ENCODE measurements at regions not wholly inside any gene's neighbourhood (a gene's known extent, or its start where the extent isn't known, plus 50 kb on each side); places are given as distances from the start of the nearest gene placed in this dataset.
"Not testable (repeated sequence)": the region's sequence is repeated elsewhere in the genome, so short reads cannot be mapped to it uniquely, and the experiment has no call there.

DNA sequence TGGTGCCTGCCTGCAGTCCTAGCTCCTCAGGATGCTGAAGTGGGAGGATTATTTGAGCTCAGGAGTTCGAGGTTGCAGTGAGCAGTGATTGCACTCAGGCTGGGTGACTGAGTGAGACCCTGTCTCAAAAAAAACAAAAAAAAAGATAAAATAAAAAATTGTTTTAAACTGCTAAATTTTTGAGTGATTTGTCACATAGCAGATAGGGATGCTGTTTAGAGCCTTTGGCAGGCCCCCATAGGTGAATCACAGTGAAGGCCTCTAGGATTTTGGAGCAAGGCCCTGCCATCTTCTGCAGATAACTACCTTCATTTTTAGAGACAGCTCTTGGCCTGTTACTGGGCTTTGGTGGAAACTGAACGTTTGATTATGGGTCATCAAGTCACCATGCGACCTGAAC lies 151.6 kb downstream of the SKIDA1 start:
- DNase-seq; ATAC-seq; H3K27ac Mint-ChIP-seq; CTCF ChIA-PET; H3K27me3 Mint-ChIP-seq (ENCODE audit: low read depth); H3K9me3 Mint-ChIP-seq (ENCODE audit: insufficient read depth); H3K4me3 Mint-ChIP-seq; H3K36me3 Mint-ChIP-seq (ENCODE audit: low read depth); POLR2A ChIA-PET: not testable (repeated sequence)
- peaks cover 11% of the 10 kb centered on the region for H3K4me1 Mint-ChIP-seq (ENCODE audit: low read depth)

DNA sequence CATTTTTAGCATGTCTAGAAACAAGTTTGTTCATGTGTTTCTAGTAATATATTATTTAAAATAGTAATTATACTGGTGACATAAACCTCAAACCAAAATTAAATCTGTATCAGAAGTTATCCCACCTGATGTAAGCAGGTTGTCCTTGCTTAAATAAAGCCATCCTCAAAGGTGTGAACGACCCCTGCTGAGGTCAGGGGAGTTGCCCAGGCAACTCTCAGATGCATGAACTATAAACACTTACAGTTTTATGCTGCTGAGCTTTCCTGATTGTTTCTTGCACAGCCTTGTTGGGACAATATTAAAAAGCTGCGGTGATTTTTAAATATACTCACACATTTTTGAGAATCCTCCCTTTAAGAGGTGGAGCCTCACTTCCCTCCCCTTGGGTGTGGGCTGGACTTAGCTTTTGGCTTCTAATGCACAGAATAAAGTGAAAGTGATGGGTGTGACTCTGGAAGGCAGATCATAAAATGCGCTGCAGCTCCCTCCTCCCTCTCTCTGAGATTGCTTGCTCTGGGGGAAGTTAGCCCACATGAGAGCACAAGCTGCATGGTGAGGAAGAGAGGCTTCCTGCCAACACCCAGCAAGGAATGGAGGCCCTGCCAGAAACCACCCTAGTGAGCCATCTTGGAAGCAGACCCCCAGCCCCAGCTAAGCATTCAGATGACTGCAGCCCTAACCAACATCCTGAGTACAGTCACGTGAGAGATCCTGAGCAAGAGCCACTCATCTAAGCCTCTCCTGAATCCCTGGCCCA lies 152.7 kb downstream of the SKIDA1 start:
- no peaks in the 10 kb centered on the region for H3K9me3 Mint-ChIP-seq (ENCODE audit: insufficient read depth)
- peak overlapping the region; percentile 84 for H3K27ac Mint-ChIP-seq
- ATAC-seq (peak; percentile 98), DNase-seq (peak; percentile 68)
- no peak overlapping the region for H3K4me3 Mint-ChIP-seq
- POLR2A ChIA-PET, result no interaction called here
- CTCF ChIA-PET, result no interaction called here
- no peaks in the 10 kb centered on the region for H3K27me3 Mint-ChIP-seq (ENCODE audit: low read depth)
- H3K4me1 Mint-ChIP-seq (ENCODE audit: low read depth), result peaks cover 11% of the 10 kb centered on the region
- peaks cover 2% of the 10 kb centered on the region for H3K36me3 Mint-ChIP-seq (ENCODE audit: low read depth)

DNA sequence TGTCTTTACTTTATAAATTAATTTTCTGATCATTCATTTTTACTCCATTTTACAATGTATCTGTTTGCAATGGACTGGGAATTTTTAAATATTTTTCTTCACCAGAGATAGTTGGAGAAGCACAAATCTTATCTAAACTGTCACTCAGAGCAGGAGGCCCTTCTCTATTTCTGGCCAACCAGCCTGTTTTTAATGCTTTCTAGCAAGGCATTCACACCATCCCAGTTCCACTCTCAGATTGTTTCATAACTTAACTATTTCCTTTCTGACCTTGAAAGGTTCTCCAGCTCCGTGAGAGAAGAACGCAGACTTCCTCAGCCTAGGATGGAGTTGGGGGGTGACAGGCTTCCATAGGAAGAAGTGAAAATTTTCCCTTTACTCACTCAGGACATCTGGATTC lies 155.8 kb downstream of the SKIDA1 start:
- H3K4me3 Mint-ChIP-seq, result no peak overlapping the region
- peaks cover 2% of the 10 kb centered on the region for H3K36me3 Mint-ChIP-seq (ENCODE audit: low read depth)
- no peaks in the 10 kb centered on the region for H3K9me3 Mint-ChIP-seq (ENCODE audit: insufficient read depth)
- POLR2A ChIA-PET, result interaction anchor here (0.6 kb wide), 1 partner anchor 42 kb away, joined by 4 read pairs; no protein-coding TSS in a partner anchor
- no peak for DNase-seq
- CTCF ChIA-PET, result no interaction called here
- peaks cover 11% of the 10 kb centered on the region for H3K4me1 Mint-ChIP-seq (ENCODE audit: low read depth)
- no peaks in the 10 kb centered on the region for H3K27me3 Mint-ChIP-seq (ENCODE audit: low read depth)
- no peak overlapping the region for H3K27ac Mint-ChIP-seq
- ATAC-seq, result no peak

DNA sequence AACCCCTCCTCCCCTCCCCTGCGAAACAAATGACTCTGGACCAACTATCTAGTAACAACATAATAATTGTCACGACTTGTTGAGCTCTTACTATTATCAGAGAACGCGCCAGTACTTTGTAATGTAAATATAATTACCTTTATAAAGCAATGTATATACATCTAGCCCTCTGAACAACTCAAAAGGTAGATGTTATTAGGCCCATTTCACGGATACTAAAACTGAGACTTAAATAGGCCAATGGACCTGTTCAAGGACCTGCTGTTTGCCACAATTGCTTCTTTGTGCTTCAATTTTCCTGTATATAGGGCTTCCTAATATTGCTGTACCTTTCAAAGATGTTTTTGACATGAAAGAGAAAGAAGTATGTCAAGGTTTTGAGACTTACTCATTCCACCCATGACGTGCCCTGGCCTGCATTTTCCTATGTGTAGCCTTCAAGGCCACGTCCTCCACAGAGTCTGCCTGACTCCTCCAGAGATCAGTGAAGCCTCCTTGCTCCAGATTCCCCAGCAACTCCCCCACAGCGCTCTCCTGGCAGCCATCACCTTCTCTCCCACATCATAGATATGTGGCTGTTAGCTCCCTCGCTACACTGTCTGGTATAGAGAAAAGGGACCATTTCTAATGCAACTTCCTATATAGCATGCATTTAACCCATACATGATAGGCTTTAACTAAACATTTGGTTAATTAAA lies 156.6 kb downstream of the SKIDA1 start:
- no peaks in the 10 kb centered on the region for H3K9me3 Mint-ChIP-seq (ENCODE audit: insufficient read depth)
- H3K4me1 Mint-ChIP-seq (ENCODE audit: low read depth), result peaks cover 7% of the 10 kb centered on the region
- no peak for DNase-seq
- H3K27me3 Mint-ChIP-seq (ENCODE audit: low read depth), result no peaks in the 10 kb centered on the region
- ChIA-PET POLR2A (no interaction called here), CTCF (no interaction called here)
- H3K4me3 Mint-ChIP-seq, result no peak overlapping the region
- H3K27ac Mint-ChIP-seq, result no peak overlapping the region
- ATAC-seq, result no peak
- H3K36me3 Mint-ChIP-seq (ENCODE audit: low read depth), result peaks cover 2% of the 10 kb centered on the region

DNA sequence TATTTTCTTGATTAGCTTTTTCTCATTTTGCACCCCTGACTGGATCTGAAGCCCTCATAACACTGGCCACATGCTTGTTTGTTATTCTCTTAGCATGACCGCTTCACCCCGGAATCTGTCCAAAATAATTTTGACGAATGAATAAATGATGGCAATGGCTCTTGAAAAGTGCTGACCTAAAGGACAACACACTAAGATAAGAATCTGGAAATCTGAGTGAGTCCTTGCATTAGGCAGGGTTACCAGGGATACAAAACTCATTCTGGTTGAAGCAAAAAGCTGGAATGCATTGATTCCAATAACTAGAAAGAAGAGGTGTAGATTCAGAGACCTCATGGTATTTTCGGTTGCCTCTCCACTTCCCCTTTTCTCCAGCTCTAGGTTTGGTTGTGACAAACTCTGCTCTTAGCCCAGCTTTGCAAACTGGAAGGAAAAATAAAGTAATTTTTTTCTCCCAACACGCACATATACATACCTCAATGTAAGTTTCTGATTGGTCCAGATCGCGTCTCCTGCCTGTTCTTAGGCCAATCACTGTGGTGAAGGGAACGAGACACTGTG lies 157.4 kb downstream of the SKIDA1 start:
- CTCF ChIA-PET, result no interaction called here
- no peak overlapping the region for H3K4me3 Mint-ChIP-seq
- H3K4me1 Mint-ChIP-seq (ENCODE audit: low read depth), result peaks cover 5% of the 10 kb centered on the region
- H3K27me3 Mint-ChIP-seq (ENCODE audit: low read depth), result no peaks in the 10 kb centered on the region
- POLR2A ChIA-PET, result no interaction called here
- peaks cover 1% of the 10 kb centered on the region for H3K36me3 Mint-ChIP-seq (ENCODE audit: low read depth)
- H3K9me3 Mint-ChIP-seq (ENCODE audit: insufficient read depth), result no peaks in the 10 kb centered on the region
- H3K27ac Mint-ChIP-seq, result no peak overlapping the region
- ATAC-seq (no peak), DNase-seq (no peak)

DNA sequence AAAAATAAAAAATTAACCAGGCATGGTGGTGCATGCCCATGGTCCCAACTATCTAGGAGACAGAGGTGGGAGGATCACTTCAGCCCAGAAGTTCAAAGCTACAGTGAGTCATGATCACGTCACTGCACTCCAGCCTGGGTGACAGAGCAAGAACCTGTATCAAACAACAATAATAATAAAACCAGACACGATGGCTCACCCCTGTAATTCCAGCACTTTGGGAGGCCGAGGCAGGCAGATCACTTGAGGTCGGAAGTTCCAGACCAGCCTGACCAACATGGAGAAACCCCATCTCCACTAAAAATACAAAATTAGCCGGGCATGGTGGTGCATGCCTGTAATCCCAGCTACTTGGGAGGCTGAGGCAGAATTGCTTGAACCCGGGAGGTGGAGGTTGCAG lies 159.4 kb downstream of the SKIDA1 start:
- DNase-seq; H3K4me1 Mint-ChIP-seq (ENCODE audit: low read depth); ATAC-seq; POLR2A ChIA-PET; H3K27me3 Mint-ChIP-seq (ENCODE audit: low read depth); H3K27ac Mint-ChIP-seq; H3K9me3 Mint-ChIP-seq (ENCODE audit: insufficient read depth); CTCF ChIA-PET; H3K36me3 Mint-ChIP-seq (ENCODE audit: low read depth); H3K4me3 Mint-ChIP-seq: not testable (repeated sequence)

DNA sequence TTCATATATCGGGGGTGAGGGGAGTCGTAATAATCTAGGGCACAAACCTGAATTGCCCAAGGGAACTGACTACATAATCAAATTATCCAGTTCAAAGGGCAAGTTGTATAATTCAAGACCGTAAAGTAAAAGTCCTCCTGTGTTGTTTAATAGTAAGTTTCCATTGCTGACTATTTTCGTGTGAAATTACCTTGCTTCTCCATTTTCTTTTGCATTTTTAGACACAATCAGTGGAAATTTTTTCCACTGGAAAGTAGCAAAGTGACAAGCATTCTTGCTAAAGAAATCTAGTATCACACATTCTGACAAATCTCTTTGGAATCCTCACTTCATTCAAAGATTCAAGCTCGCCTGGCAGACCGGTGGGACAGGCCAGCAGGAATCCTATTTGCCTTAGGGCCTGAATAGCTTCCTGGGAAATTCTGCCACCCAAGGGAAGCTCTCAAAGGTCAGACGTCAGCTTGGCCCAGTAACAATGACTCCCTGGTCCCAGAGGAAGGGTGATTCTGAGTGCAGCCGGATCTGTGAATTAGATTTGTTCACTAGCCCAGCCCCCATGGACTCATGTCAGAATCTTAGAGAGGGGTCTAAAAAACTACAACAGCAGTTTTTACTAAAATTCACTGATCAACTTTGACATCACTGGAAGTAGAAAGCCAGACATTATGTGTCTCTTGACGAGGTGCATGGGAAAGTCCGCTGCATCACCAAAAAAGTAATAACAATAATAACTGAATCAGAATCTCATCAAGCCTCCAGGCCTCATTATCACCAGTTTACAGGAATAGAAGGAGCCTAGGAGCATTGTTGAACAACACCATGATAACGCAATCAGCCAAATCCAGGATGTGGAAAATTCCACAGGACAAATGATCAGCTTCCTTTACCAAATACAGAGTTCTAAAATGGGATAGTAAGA lies 161.0 kb downstream of the SKIDA1 start:
- ChIA-PET CTCF (no interaction called here), POLR2A (interaction anchor here (0.7 kb wide), 1 partner anchor 951 kb away, joined by 3 read pairs; no protein-coding TSS in a partner anchor)
- no peak for ATAC-seq
- H3K27ac Mint-ChIP-seq, result no peak overlapping the region
- DNase-seq, result no peak
- no peaks in the 10 kb centered on the region for H3K36me3 Mint-ChIP-seq (ENCODE audit: low read depth)
- H3K9me3 Mint-ChIP-seq (ENCODE audit: insufficient read depth), result no peaks in the 10 kb centered on the region
- H3K27me3 Mint-ChIP-seq (ENCODE audit: low read depth), result no peaks in the 10 kb centered on the region
- H3K4me3 Mint-ChIP-seq, result no peak overlapping the region
- no peaks in the 10 kb centered on the region for H3K4me1 Mint-ChIP-seq (ENCODE audit: low read depth)

DNA sequence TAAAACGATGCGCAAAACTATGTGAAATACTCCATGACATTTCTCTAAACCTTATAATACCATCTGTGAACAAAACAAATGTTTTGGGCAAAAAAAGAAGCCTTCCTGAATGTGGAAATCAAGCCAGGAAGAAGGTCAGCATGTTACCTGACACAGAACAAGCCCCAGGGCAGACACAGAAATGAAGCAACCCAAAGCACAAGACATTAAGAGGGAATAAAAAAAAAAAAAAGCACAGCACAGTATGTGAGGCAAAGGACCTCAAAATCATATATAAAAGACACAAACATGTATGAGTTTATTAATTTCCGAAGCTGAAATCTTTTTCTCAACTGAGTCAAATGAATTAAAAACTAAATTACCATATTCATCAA lies 161.8 kb downstream of the SKIDA1 start:
- Mint-ChIP-seq H3K36me3 (ENCODE audit: low read depth) (no peaks in the 10 kb centered on the region), H3K9me3 (ENCODE audit: insufficient read depth) (no peaks in the 10 kb centered on the region), H3K27ac (no peak overlapping the region), H3K27me3 (ENCODE audit: low read depth) (no peaks in the 10 kb centered on the region), H3K4me3 (no peak overlapping the region), H3K4me1 (ENCODE audit: low read depth) (no peaks in the 10 kb centered on the region)
- DNase-seq (no peak), ATAC-seq (no peak)
- ChIA-PET POLR2A (no interaction called here), CTCF (no interaction called here)

DNA sequence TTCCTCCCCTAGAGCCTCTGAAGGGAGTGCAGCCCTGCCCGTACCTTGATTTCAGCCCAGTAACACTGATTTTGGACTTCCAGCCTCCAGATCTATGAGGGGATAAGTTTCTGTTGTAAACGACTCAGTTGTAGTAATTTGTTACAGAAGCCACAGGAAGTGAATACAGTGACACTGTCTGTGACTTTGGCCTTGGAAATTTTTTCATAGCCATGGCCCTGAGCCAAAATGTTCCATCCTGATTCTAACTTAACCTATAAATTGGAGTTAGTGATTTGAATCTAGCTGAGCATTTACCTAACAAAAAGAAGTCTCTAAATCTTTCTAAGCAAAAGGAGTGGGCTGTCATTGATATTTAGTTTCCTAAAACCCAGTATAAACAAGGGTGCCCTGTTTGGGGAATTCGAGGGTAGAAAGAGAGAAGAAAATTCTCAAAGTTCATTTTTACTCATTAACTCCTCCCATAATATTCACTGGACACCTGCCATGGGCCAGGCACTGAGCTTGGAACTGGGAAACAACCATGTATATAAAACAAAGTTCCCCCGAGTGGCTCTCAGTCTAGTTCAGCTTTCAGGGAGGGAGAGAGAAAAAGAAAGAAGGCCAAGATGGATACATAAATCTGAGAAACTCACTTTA lies 162.3 kb downstream of the SKIDA1 start:
- DNase-seq (no peak), ATAC-seq (no peak)
- ChIA-PET POLR2A (no interaction called here), CTCF (no interaction called here)
- H3K9me3 Mint-ChIP-seq (ENCODE audit: insufficient read depth), result no peaks in the 10 kb centered on the region
- H3K27ac Mint-ChIP-seq, result no peak overlapping the region
- H3K4me1 Mint-ChIP-seq (ENCODE audit: low read depth), result no peaks in the 10 kb centered on the region
- no peak overlapping the region for H3K4me3 Mint-ChIP-seq
- no peaks in the 10 kb centered on the region for H3K36me3 Mint-ChIP-seq (ENCODE audit: low read depth)
- no peaks in the 10 kb centered on the region for H3K27me3 Mint-ChIP-seq (ENCODE audit: low read depth)

DNA sequence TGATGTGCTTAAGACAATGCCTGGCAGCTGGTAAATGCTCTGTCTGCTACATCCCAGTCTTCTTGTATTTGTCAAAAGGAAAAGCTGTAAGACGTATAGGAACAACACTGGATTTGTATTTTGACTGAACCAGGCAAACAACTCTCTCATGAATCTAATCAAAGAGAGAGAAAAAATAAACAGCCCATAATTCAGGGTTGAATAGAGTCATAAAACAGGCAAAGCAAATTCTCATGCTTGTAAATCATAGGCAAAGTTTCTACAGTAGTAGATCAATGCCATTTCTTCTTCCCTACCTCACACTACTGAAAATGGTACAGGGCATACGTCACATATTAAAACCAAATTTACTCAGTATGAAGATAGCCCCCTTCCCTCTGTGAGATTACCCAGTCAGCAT lies 166.3 kb downstream of the SKIDA1 start:
- DNase-seq (no peak), ATAC-seq (no peak)
- ChIA-PET CTCF (no interaction called here), POLR2A (no interaction called here)
- Mint-ChIP-seq H3K4me3 (no peak overlapping the region), H3K4me1 (ENCODE audit: low read depth) (no peaks in the 10 kb centered on the region), H3K36me3 (ENCODE audit: low read depth) (no peaks in the 10 kb centered on the region), H3K27ac (no peak overlapping the region), H3K9me3 (ENCODE audit: insufficient read depth) (no peaks in the 10 kb centered on the region), H3K27me3 (ENCODE audit: low read depth) (no peaks in the 10 kb centered on the region)

DNA sequence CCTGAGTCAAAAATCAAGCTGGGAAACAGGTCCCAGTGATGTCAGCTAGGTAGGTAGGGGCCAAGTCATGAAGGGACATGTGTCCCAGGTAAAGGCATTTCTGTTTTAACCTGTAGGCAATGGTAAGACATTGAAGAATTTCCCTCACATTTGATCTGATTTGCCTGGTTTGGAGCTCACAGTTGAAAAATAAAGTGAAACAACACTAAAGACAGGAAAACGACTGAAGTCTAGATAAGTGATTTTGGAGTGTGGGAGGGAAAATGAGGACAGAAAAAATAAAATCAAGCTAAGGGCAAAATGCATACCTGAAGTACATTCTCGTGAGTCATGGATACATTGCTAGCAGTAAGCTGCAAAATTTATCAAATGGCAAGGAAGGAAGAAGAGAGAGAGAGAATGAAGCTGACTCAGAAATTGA lies 169.9 kb downstream of the SKIDA1 start:
- Mint-ChIP-seq H3K27me3 (ENCODE audit: low read depth) (no peaks in the 10 kb centered on the region), H3K27ac (no peak overlapping the region), H3K36me3 (ENCODE audit: low read depth) (no peaks in the 10 kb centered on the region), H3K4me1 (ENCODE audit: low read depth) (no peaks in the 10 kb centered on the region), H3K9me3 (ENCODE audit: insufficient read depth) (no peaks in the 10 kb centered on the region), H3K4me3 (no peak overlapping the region)
- POLR2A ChIA-PET, result no interaction called here
- CTCF ChIA-PET, result no interaction called here
- no peak for DNase-seq
- ATAC-seq, result no peak

Measured in activated CD8-positive, alpha-beta T cell treated with anti-CD3 and anti-CD28 coated beads, Interleukin-2, amount 10 ng/mL, durations not matched to agents 7 days and 5 days (primary cell).